22Rv1 (cell line): ENCODE measurements at regions not wholly inside any gene's neighbourhood (a gene's known extent, or its start where the extent isn't known, plus 50 kb on each side); places are given as distances from the start of the nearest gene placed in this dataset.

Experiments used
- H3K27ac ChIP-seq: fragments of 450-650 bp; 2 replicates; pipeline ENCODE4 v1.5.1; 2017
- CTCF ChIP-seq: fragments of 450-650 bp; IDR thresholded peaks from 2 replicates; pipeline ENCODE4 v1.5.1; 2017; ENCODE audit warnings: mild to moderate bottlenecking
- ZFX ChIP-seq: fragments of 450-650 bp; IDR thresholded peaks from 2 replicates; pipeline ENCODE4 v1.6.1; 2017; ENCODE audit warnings: antibody characterized with exemption, borderline replicate concordance

- TF ChIP-seq CTCF (no peak), ZFX (no peak)
- H3K27ac ChIP-seq, result no peak overlapping the region
Measured at GRCh38 chr1:30040081-30041019, 683.0 kb downstream of the MATN1 start.

DNA sequence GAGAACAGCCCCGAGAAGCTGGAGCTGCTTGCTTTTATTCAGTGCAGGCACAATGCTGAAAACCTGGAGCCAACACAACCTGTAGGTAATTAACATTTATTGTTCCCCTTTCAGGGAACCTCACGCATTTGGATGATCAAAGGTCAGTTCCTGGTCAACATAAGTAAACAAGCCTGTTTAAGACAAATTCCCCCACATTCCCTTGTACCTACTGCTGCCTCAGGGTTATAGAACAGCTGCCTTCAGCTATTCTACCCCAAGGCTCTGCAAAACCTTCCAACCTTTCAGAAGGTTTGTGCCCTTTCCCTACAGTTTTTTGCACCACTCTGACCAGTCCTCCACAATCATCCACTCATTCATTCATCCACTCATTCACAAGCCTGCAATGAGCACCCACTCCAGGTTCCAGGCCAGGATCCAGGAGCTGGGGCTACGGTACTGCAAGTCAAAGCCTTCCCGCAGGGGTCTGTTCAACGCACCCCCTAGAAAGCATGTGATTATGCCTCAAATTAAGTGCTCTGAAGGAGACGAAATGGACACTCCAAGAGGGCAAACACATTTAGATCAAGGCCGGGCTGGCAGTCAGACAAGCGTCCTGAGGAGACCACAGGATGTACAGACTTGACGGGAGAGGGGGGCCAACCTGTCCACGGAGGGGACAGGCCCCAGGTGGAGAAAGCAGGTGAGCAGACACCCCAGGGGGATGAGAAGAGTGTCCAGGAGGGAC lies 683.9 kb downstream of the MATN1 start:
- TF ChIP-seq CTCF (no peak), ZFX (no peak)
- no peak overlapping the region for H3K27ac ChIP-seq

DNA sequence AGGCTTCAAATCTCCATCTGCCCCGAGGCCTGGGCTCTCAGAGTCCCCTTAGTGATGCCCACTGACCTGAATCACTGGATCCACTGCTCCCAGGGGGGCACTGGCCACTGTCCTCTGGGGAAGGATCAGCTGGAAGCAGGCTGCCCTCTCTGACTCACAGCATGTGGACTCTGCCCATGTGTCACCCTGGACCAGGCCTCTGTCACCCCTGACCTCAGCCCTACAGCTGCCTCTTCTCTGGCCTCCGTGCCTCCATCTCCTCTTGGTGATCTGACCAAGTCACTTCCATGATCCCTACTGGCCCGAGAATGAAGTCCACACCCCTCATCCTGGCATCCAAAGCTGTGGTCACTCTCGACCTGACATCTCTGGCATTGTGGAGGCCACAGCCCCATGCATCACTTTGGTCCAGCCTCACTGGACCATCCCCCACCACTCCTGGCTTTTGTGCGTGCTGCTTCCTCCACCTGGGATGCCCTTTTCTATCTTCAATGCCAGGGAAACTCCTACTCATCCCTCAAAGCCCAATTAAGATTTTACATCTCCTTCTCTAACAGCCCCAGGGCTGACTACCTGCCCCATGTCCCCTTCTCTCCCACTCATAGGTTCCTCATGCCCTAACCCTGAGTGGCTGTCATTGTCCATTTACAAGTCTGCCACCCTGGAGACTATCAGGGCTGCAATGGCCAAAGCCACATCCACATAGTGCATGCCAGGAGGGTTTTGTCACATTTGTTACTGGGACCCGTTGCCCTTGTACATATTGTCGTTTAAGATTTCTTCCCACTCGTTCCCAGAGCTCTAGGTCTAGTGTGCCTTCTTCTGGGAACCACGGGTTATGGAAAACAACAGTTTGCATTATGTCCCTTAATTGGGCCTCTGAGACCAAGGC lies 685.0 kb downstream of the MATN1 start:
- TF ChIP-seq CTCF (no peak), ZFX (no peak)

DNA sequence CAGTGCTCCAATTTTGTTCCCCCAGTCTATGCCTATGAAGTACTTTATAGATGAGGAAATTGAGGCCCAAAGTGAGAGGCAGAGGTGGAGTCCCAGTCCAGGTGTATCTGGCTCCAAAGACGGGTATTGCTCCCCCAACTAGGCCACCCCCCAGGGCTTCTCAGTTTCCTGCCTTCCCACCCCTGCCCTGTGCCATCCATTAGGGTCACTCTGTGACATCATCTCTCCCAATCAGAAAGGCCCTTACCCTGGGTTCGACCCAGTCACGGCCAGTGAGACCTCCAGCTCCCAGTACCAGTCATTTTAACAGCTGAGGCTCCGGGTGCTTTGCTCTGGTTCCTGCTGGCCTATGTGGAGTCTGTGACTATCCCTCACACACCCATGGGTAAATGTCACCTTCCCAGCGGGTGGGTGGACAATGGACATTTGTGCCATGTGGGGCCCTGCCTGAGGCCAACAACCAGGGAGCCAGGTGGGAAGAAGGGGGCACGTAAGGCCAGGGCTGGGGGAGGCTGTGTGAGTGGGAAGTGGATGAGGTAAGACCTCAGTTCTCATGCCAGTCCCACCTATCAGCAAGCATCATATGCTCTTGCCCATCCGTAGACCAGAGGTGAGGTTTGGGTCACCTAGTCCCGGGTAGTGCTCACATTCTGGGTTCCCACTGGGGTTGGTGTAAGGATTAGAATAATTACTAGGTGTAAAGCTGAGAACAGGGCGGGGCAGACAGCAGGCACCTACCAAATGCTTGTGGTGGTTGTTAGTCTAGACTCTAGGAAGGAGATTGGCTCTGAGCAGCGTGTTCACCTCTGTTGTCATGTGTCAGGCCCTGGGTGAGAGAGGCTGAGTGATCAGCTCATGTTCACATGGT lies 685.9 kb downstream of the MATN1 start:
- H3K27ac ChIP-seq, result no peak overlapping the region
- no peak for TF ChIP-seq CTCF
- no peak for TF ChIP-seq ZFX

More for the DNA sequence above, 685.0 kb downstream of the MATN1 start:
- no peak overlapping the region for H3K27ac ChIP-seq

GRCh38 chr1:30036666-30037065 lies 686.7 kb downstream of the MATN1 start:
- TF ChIP-seq CTCF (no peak), ZFX (no peak)
- no peak overlapping the region for H3K27ac ChIP-seq

DNA sequence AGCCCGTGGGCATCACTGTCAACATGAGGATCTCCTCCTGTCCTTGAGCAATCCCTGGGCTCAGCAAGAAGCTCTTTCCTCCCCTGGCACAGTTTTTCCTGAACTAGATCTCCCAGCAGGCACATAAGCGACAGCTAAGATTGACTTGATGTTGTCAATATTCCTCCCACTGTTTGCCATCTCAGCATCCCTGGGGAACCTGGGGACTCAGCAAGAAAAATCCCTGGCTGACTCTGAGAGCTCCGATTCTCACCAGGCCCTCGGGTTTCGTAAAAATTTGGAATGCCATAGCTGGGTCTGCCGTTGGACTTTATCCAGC lies 687.2 kb downstream of the MATN1 start:
- no peak overlapping the region for H3K27ac ChIP-seq
- TF ChIP-seq ZFX, result no peak
- no peak for TF ChIP-seq CTCF
